ENCODE measurements at regions not wholly inside any gene's neighbourhood (a gene's known extent, or its start where the extent isn't known, plus 50 kb on each side); places are given as distances from the start of the nearest gene placed in this dataset.

DNA sequence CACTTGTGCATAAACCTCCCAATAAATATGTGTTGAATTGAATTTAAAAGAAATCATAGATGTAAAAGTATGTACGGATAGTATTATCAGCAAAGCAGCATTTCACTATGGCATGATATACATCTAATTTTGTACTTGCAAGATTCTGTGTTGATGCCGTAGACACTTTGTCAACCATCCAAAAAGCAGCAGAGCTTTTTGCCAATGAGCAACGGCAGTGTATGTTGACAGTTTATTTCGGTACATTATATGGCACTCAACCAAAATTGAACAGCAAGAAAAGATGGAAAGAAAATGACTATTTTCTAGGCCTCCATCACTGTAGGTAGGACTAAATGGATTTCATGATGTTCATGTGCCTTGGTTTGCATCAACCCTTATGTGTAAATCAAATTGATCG, 543.7 kb downstream of the DACH1 start:
- H3K4me1 ChIP-seq: no peaks in the 10 kb centered on the region
- H3K27me3 ChIP-seq (ENCODE audit: low read depth): no peaks in the 10 kb centered on the region
- H3K9me3 ChIP-seq (replicated peaks): peaks cover 21% of the 10 kb centered on the region
- intact Hi-C loops (cut with micrococcal nuclease): no loop called here
- no peaks in the 10 kb centered on the region for H3K36me3 ChIP-seq
- no peak for DNase-seq
- H3K27ac ChIP-seq (replicated peaks): no peak overlapping the region
- no peak overlapping the region for H3K4me3 ChIP-seq
- no peak for TF ChIP-seq CTCF (IDR thresholded peaks at IDR 0.05; ENCODE audit: borderline replicate concordance)

DNA sequence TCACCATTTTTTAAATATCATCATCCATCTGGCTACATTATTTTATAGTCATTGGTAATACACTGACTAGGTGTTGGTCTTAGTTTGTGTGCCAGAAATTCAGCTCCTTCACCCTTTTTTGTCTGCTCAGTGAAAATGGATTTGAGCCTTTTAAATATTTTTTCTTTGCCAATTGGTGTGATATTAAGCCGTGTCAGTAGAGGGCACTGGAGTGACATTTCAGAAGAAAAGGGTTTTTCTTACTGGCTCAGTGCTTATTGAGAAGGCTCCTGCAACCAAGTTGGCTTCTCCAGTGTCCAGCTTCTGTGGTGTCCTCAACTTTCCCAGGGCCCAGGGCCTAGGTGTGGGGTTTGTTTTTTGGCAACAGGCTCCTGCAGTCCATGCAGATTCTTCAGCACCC, 546.6 kb downstream of the DACH1 start:
- no peak for TF ChIP-seq CTCF (IDR thresholded peaks at IDR 0.05; ENCODE audit: borderline replicate concordance)
- DNase-seq: no peak
- Histone ChIP-seq H3K9me3 (replicated peaks) (peaks cover 21% of the 10 kb centered on the region), H3K4me3 (no peak overlapping the region), H3K27ac (replicated peaks) (no peak overlapping the region), H3K27me3 (ENCODE audit: low read depth) (no peaks in the 10 kb centered on the region), H3K36me3 (no peaks in the 10 kb centered on the region), H3K4me1 (no peaks in the 10 kb centered on the region)
- intact Hi-C loops (cut with micrococcal nuclease): no loop called here

GRCh38 chr13:71316792-71317363, 550.1 kb downstream of the DACH1 start:
- H3K4me3 ChIP-seq: no peak overlapping the region
- H3K4me1 ChIP-seq: no peaks in the 10 kb centered on the region
- intact Hi-C loops (cut with micrococcal nuclease): no loop called here
- H3K9me3 ChIP-seq (replicated peaks): peaks cover 21% of the 10 kb centered on the region
- DNase-seq: no peak
- no peaks in the 10 kb centered on the region for H3K27me3 ChIP-seq (ENCODE audit: low read depth)
- H3K27ac ChIP-seq (replicated peaks): no peak overlapping the region
- no peak for TF ChIP-seq CTCF (IDR thresholded peaks at IDR 0.05; ENCODE audit: borderline replicate concordance)
- H3K36me3 ChIP-seq: no peaks in the 10 kb centered on the region

GRCh38 chr13:71312923-71313322, 554.1 kb downstream of the DACH1 start:
- TF ChIP-seq CTCF (IDR thresholded peaks at IDR 0.05; ENCODE audit: borderline replicate concordance): no peak
- H3K27ac ChIP-seq (replicated peaks): no peak overlapping the region
- no peaks in the 10 kb centered on the region for H3K27me3 ChIP-seq (ENCODE audit: low read depth)
- no peaks in the 10 kb centered on the region for H3K9me3 ChIP-seq (replicated peaks)
- no peaks in the 10 kb centered on the region for H3K4me1 ChIP-seq
- intact Hi-C loops (cut with micrococcal nuclease): no loop called here
- no peak overlapping the region for H3K4me3 ChIP-seq
- H3K36me3 ChIP-seq: no peaks in the 10 kb centered on the region
- DNase-seq: no peak

- intact Hi-C loops (cut with micrococcal nuclease): no loop called here
- H3K4me3 ChIP-seq: peak overlapping the region; percentile 33
Measured at GRCh38 chr13:71309905-71310304, 557.1 kb downstream of the DACH1 start.

More at GRCh38 chr13:71309905-71310304, 557.1 kb downstream of the DACH1 start:
- no peaks in the 10 kb centered on the region for H3K9me3 ChIP-seq (replicated peaks)
- H3K4me1 ChIP-seq: no peaks in the 10 kb centered on the region
- H3K27ac ChIP-seq (replicated peaks): no peak overlapping the region
- TF ChIP-seq CTCF (IDR thresholded peaks at IDR 0.05; ENCODE audit: borderline replicate concordance): no peak
- no peaks in the 10 kb centered on the region for H3K27me3 ChIP-seq (ENCODE audit: low read depth)
- H3K36me3 ChIP-seq: no peaks in the 10 kb centered on the region
- DNase-seq: no peak

All from left ventricle myocardium inferior (tissue), 1 donor.